AG10803 (cell line): ENCODE measurements at regions not wholly inside any gene's neighbourhood (a gene's known extent, or its start where the extent isn't known, plus 50 kb on each side); places are given as distances from the start of the nearest gene placed in this dataset.
A peak's percentile ranks its signal among the peaks of the same experiment; 100 is the strongest.

Experiments
- DNase-seq: peaks from one replicate; pipeline ENCODE4 v3.0.0; 2010; ENCODE audit warnings: low read depth
- H3K4me3 ChIP-seq: 2 replicates; pipeline ENCODE4 v1.5.1; 2011; ENCODE audit warnings: mild to moderate bottlenecking, low read length, control low read depth
- TF ChIP-seq, protein P1 (sequence below): conservative IDR thresholded peaks from 2 replicates; pipeline ENCODE4 v1.5.1; 2011; ENCODE audit warnings: mild to moderate bottlenecking, low read length, control low read depth, inconsistent platforms

DNA sequence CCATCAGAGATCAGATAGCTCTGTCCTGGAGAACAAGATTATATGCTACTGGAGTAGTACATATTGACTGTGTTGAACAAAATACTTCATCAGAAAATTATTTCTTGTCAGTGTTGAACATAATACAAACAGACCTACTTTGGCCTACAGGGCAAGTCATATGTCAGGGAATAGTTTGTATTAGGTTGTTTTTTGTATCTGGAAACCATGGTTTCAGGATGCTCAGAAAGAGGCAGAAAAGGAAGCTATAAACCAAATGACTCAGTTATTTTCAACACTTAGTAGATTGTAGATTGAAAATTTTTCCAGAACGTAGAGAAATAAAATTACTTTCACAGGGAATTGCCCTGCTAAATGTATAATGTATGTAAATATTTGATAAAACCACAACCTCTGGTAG is 198.4 kb downstream of the CYB561 start:
- no peak overlapping the region for H3K4me3 ChIP-seq
- DNase-seq = peak; percentile 28
- TF ChIP-seq, protein P1, sequence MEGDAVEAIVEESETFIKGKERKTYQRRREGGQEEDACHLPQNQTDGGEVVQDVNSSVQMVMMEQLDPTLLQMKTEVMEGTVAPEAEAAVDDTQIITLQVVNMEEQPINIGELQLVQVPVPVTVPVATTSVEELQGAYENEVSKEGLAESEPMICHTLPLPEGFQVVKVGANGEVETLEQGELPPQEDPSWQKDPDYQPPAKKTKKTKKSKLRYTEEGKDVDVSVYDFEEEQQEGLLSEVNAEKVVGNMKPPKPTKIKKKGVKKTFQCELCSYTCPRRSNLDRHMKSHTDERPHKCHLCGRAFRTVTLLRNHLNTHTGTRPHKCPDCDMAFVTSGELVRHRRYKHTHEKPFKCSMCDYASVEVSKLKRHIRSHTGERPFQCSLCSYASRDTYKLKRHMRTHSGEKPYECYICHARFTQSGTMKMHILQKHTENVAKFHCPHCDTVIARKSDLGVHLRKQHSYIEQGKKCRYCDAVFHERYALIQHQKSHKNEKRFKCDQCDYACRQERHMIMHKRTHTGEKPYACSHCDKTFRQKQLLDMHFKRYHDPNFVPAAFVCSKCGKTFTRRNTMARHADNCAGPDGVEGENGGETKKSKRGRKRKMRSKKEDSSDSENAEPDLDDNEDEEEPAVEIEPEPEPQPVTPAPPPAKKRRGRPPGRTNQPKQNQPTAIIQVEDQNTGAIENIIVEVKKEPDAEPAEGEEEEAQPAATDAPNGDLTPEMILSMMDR = no peak

DNA sequence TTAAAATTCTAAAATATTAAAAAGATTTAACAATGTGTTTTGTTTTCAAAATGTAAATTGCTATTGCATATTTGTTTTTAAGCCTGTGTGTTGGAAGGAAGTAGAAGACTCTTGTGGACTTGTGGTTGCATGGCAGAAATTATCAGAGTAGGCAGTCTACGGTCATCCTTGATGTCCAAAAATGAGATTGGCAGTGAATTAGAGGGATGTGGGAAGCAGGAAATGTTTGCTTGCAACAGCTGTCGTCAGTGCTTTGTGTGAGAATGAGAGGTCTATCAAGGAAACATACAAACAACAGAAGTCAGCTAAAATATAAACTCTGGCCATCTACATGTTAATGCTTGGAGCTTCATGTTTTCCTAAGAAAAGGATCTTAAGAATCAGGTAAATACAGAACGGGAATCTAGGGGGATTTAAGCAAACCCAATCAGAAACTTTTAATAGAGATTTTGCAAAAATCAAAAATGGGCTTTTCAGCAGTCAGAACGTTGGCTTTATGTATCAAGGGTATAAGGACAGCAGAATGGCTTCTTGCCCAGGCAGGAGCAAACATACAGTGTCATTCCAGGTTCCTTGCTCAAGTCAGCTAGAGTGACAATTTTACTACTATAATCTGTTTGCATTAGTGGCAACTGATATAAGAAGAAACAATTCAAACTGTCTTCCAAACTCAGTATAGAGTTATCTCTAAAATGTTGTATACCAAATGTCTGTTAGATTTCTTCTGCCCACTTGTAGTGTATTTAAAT is 196.7 kb downstream of the CYB561 start:
- peak; percentile 59 for DNase-seq
- TF ChIP-seq, protein P1 = no peak
- H3K4me3 ChIP-seq = no peak overlapping the region

DNA sequence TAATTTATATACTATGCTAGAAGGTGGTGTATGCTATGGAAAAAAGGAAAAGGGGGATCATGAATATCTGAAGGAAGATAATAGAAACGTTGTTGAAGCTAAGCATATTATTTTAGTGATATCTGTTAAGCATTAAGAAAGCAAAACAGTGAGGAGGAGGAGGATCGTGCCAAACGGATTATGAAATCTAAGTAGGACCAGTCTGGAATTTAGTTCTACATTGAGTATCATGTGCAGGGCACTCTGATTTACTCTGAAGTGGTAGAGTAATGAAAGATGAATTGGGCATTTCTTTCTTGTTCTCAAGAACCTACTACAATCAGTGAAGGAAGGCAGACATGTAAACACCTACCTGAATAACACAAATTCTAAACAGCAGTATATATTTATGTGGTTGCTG is 195.3 kb downstream of the CYB561 start:
- peak; percentile 59 for DNase-seq
- H3K4me3 ChIP-seq = no peak overlapping the region
- TF ChIP-seq, protein P1 = no peak

DNA sequence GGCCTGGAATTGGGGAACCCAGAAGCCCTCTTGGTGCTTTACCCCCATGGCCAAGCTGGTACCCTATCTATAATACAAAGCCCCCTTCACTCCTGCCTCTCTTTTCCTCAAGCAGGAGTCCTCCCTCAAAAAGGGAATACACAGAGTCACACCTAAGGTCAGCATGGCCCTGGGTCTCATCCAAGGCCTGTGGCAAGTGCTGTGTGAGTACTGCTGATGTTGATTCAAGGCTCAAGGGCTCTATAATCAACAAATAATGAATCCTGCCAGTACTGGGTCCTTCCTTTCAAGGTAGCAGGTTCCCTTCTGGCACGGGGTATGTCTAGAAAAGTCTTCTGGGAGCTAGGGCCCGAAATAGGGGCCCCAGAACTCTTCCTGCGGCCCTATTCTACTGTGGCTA is 187.3 kb downstream of the CYB561 start:
- DNase-seq = no peak
- H3K4me3 ChIP-seq = no peak overlapping the region
- TF ChIP-seq, protein P1 = no peak

DNA sequence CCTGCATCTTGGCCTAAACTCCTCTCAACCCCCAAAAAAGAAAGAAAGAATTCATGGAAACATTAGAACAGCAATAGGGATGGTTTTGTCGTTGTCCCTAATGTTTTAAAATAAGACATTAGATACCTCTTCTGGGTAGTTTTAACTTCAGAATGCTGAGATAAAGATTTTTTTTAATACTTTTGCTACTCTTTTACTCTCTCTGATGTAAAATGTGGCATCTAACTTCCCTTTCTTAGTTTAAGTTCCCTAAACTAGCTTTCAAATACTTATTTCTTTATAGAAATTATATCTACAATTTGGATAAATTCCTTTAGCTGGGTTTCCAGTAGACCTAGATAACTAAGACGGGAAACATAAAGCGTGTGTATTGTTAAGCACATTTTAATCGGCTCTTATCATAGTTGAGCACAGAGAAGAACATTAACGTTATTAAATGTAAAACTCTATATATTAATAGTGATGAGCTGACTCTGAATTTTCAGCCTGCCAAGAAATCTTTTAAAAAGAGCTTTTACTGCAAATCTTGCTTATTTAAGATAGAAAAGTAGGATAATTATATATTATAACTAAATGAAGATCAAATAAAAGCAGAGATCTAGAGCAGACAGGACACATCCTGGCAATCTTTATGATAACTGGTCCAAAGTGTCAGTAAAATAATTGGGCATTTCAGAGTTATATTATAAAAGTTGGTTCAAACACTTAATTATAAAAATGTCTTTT is 183.2 kb downstream of the CYB561 start:
- H3K4me3 ChIP-seq = no peak overlapping the region
- TF ChIP-seq, protein P1 = no peak
- DNase-seq = no peak

DNA sequence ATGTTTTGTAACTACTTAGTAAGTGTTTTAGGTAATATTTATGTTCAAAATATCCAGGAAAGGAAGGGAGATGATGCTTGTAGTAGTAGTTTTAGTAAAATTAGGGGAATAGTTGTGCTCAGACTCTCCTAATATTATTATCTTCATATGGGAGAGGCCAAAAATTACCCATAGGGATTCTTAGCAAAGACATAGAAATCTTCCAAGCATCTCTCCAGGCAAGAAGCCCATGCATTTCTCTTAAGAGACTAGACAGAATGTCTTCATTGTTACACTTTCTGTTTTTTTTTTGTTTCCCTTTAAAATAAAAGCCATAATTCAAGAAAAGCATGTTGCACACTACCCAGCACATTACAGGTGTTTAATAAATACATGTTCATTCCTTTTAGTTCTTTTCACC is 180.6 kb downstream of the CYB561 start:
- no peak for DNase-seq
- H3K4me3 ChIP-seq = no peak overlapping the region
- TF ChIP-seq, protein P1 = no peak

DNA sequence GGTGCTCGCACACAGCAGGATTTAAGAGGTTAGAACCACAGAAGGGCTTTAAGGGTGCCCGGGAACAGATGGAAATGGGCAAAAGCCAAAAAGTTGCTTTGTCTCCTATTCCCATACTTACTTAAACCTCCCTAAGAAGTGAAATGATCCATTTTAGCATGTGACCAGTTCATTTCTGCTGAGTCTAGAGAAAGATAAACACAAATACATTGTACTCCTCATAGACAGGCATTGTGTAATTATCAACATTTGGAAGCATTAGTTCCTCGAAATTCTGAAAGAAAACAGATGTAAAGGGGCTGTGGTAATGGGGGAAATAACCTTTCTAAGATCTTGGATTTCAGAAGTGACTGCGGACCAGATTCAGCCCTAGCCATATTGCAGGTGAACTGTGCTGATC is 178.3 kb downstream of the CYB561 start:
- no peak overlapping the region for H3K4me3 ChIP-seq
- no peak for DNase-seq
- TF ChIP-seq, protein P1 = no peak
